Osteocyte (in vitro differentiated cells): ENCODE measurements at regions not wholly inside any gene's neighbourhood (a gene's known extent, or its start where the extent isn't known, plus 50 kb on each side); places are given as distances from the start of the nearest gene placed in this dataset.

Source experiments
- DNase-seq: peaks from one replicate; pipeline ENCODE4 v3.0.0; 2021; ENCODE audit warnings: mixed read lengths; ENCODE audit not compliant: unreplicated experiment; ENCODE audit errors: extremely low spot score
- H3K27ac Mint-ChIP-seq: one replicate; pipeline ENCODE4 v1.8.0; 2021; ENCODE audit warnings: mild to moderate bottlenecking, mixed read lengths; ENCODE audit not compliant: unreplicated experiment
- H3K27me3 Mint-ChIP-seq: one replicate; pipeline ENCODE4 v1.8.0; 2021; ENCODE audit warnings: mixed read lengths; ENCODE audit not compliant: unreplicated experiment
- H3K36me3 Mint-ChIP-seq: one replicate; pipeline ENCODE4 v1.8.0; 2021; ENCODE audit warnings: mixed read lengths; ENCODE audit not compliant: unreplicated experiment
- H3K4me1 Mint-ChIP-seq: one replicate; pipeline ENCODE4 v1.8.0; 2021; ENCODE audit warnings: mixed read lengths; ENCODE audit not compliant: unreplicated experiment
- H3K4me3 Mint-ChIP-seq: one replicate; pipeline ENCODE4 v1.8.0; 2021; ENCODE audit warnings: mild to moderate bottlenecking, moderate library complexity, mixed read lengths; ENCODE audit not compliant: unreplicated experiment
- H3K9me3 Mint-ChIP-seq: one replicate; pipeline ENCODE4 v1.8.0; 2021; ENCODE audit warnings: mixed read lengths; ENCODE audit not compliant: unreplicated experiment
- TF ChIP-seq, protein P1 (sequence below): fragments of 200-600 bp; sonication (generic); IDR thresholded peaks from 2 replicates; pipeline ENCODE4 v1.5.0; 2021; ENCODE audit warnings: antibody characterized with exemption, mild to moderate bottlenecking, moderate library complexity

DNA sequence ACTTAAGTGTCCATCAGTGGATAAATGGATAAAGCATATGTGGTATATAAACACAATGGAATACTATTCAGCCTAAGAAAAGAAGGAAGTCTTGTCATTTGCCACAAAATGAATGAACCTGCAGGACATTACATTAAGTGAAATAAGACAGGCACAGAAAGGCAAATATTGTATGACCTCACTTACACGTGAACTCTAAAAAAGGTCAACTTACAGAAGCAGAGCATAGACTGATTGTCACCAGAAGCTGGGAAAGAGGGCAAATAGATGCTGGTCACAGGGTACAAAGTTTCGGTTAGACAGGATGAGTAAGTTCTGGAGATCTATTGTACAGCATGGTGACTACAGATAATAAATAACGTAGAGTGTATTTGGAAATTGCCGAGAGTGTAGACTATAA is 247.7 kb downstream of the RAB28 start:
- Mint-ChIP-seq H3K27ac (no peak overlapping the region), H3K36me3 (no peaks in the 10 kb centered on the region), H3K4me3 (no peak overlapping the region), H3K27me3 (no peaks in the 10 kb centered on the region), H3K9me3 (peaks cover 5% of the 10 kb centered on the region), H3K4me1 (no peaks in the 10 kb centered on the region)
- no peak for DNase-seq
- TF ChIP-seq, protein P1, sequence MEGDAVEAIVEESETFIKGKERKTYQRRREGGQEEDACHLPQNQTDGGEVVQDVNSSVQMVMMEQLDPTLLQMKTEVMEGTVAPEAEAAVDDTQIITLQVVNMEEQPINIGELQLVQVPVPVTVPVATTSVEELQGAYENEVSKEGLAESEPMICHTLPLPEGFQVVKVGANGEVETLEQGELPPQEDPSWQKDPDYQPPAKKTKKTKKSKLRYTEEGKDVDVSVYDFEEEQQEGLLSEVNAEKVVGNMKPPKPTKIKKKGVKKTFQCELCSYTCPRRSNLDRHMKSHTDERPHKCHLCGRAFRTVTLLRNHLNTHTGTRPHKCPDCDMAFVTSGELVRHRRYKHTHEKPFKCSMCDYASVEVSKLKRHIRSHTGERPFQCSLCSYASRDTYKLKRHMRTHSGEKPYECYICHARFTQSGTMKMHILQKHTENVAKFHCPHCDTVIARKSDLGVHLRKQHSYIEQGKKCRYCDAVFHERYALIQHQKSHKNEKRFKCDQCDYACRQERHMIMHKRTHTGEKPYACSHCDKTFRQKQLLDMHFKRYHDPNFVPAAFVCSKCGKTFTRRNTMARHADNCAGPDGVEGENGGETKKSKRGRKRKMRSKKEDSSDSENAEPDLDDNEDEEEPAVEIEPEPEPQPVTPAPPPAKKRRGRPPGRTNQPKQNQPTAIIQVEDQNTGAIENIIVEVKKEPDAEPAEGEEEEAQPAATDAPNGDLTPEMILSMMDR = no peak

DNA sequence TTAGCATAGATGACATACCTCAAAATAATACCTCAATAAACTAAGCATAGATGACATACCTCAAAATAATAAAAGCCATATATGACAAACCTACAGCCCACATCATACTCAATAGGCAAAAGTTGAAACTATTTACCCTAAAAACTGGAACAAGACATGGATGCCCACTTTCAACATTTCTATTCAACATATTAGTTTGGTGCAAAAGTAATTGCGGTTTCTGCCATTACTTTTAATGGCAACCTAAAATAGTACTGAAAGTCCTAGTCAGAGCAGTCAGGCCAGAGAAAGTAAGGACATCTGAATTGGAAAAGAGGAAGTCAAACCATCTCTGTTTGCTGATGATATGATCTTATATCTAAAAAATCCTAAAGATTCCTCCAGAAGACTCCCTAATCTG is 250.4 kb downstream of the RAB28 start:
- H3K4me3 Mint-ChIP-seq = no peak overlapping the region
- H3K9me3 Mint-ChIP-seq = peaks cover 14% of the 10 kb centered on the region
- H3K27me3 Mint-ChIP-seq = no peaks in the 10 kb centered on the region
- no peak overlapping the region for H3K27ac Mint-ChIP-seq
- no peak for DNase-seq
- no peaks in the 10 kb centered on the region for H3K36me3 Mint-ChIP-seq
- no peaks in the 10 kb centered on the region for H3K4me1 Mint-ChIP-seq
- TF ChIP-seq, protein P1 = no peak

DNA sequence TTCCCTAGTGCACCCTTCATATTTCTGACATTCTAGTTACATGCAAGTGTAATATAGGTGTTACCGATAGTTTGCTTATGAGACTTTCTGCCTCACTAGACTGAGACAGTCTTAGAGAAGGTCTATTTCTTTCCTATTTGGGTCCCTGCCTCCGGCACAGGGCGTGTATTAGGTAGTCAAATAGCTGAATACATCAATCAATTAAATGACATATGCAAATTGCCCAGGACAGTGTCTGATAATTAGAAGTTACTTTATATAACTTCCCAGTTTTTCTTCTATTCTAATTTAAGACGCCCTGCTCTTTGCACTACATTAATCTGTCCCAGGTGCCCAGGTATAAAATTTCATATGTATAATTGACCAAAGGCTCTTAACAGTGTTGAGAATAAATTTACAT is 264.2 kb downstream of the RAB28 start:
- Mint-ChIP-seq H3K4me3 (no peak overlapping the region), H3K9me3 (peaks cover 5% of the 10 kb centered on the region), H3K36me3 (no peaks in the 10 kb centered on the region), H3K27me3 (no peaks in the 10 kb centered on the region), H3K4me1 (no peaks in the 10 kb centered on the region), H3K27ac (no peak overlapping the region)
- no peak for DNase-seq
- TF ChIP-seq, protein P1 = no peak

DNA sequence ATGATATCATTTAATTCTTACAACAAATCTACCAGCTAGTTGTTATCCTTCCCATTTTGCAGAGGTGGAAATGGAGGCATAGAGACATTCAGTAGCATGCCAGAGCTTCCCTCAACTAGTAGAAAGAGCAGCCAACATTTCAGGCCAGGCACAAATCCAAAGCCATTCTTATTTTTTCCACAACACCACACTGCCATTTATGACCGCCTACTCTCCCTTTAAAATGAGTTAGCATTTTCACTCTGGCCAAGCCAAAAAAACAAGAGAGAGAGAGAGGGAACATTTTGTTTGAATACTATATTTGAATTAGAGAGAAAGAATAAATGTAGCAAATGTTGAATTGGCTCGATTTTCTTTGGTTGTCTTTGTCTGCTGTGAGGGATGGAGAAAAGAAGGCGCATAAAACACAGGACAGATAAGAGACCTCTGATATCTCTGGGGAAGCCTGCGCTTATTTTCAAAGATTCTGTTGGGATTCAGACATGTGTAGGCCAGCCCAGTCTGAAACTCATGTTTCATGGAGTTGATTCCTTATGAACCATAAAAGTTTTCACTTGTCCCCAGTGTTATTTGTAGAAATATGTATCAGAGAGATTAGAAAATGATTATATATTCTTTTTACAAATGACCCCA is 265.7 kb downstream of the RAB28 start:
- H3K27me3 Mint-ChIP-seq = no peaks in the 10 kb centered on the region
- H3K4me1 Mint-ChIP-seq = no peaks in the 10 kb centered on the region
- H3K36me3 Mint-ChIP-seq = no peaks in the 10 kb centered on the region
- DNase-seq = no peak
- H3K4me3 Mint-ChIP-seq = no peak overlapping the region
- TF ChIP-seq, protein P1 = no peak
- H3K9me3 Mint-ChIP-seq = peaks cover 5% of the 10 kb centered on the region
- no peak overlapping the region for H3K27ac Mint-ChIP-seq

DNA sequence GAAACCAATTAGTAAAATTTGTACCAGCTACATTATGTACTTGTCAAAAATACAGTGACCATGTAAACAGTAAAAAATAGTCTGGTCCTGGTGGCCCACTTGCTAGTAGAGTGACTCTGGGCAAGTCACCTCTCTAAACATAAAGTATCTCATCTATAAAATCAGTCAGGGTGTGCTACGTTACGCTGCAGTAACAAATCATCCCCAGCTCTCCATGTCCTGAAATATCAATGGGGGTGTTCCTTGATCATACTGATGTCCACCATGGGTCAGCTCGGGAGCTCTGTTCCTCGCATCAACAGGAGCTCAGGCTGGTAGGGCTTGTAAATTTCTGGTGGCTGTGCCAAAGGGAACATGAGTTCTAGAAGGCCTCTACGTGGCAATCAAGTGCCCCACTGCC is 268.6 kb downstream of the RAB28 start:
- H3K27ac Mint-ChIP-seq = no peak overlapping the region
- no peaks in the 10 kb centered on the region for H3K4me1 Mint-ChIP-seq
- TF ChIP-seq, protein P1 = no peak
- no peaks in the 10 kb centered on the region for H3K36me3 Mint-ChIP-seq
- H3K9me3 Mint-ChIP-seq = peaks cover 5% of the 10 kb centered on the region
- no peaks in the 10 kb centered on the region for H3K27me3 Mint-ChIP-seq
- no peak overlapping the region for H3K4me3 Mint-ChIP-seq
- DNase-seq = no peak
